ENCODE measurements at regions not wholly inside any gene's neighbourhood (a gene's known extent, or its start where the extent isn't known, plus 50 kb on each side); places are given as distances from the start of the nearest gene placed in this dataset.

- Histone ChIP-seq H3K9ac (ENCODE audit: control insufficient read depth, insufficient read depth, low read length) (no peak overlapping the region), H3K4me3 (no peak overlapping the region), H3K4me1 (ENCODE audit: control insufficient read depth, insufficient read depth, low read length) (peaks cover 21% of the 10 kb centered on the region), H3K27me3 (replicated peaks in 1 of 2; ENCODE audit: control insufficient read depth in 2 of 2, insufficient read depth in 2 of 2, low read length in 1 of 2) (no peaks in the 10 kb centered on the region; a peak in 1 of 4 replicates), H3K36me3 (ENCODE audit: control insufficient read depth in 2 of 2, insufficient read depth in 2 of 2, low read length in 1 of 2) (no peaks in the 10 kb centered on the region), H4K20me1 (ENCODE audit: control insufficient read depth, insufficient read depth) (no peaks in the 10 kb centered on the region), H3K79me2 (ENCODE audit: control insufficient read depth, insufficient read depth, low read length) (no peaks in the 10 kb centered on the region), H3K4me2 (ENCODE audit: control insufficient read depth, insufficient read depth) (peak overlapping the region; percentile 43), H2AFZ (ENCODE audit: control insufficient read depth, low read depth, low read length) (no peak overlapping the region), H3K9me3 (replicated peaks; ENCODE audit: control insufficient read depth, insufficient read depth, low read length) (no peaks in the 10 kb centered on the region; the same call in 2 of the 3 replicates), H3K27ac (ENCODE audit: control insufficient read depth, insufficient read depth) (no peak overlapping the region)
- peak; percentile 79 for DNase-seq (ENCODE audit: low read depth, low spot score)
- intact Hi-C loops (cut with micrococcal nuclease; ENCODE audit: unreplicated experiment), result loop anchor here (2.0 to 5.0 kb wide), 6 partner anchors 48 to 294 kb away; no protein-coding TSS in a partner anchor
- RAD21 ChIA-PET (ENCODE audit: unreplicated experiment), result interaction anchor here (0.6 to 4.5 kb wide), 39 partner anchors 9 to 292 kb away, joined by 3 to 124 read pairs (median 6); no protein-coding TSS in a partner anchor
- in situ Hi-C loops (cut with MboI), result no loop called here
- CTCF ChIA-PET, result interaction anchor here (0.8 to 2.3 kb wide), 17 partner anchors 9 to 177 kb away, joined by 3 to 13 read pairs (median 4); no protein-coding TSS in a partner anchor
- ATAC-seq, result peak; percentile 93
- peak; percentile 95 for FAIRE-seq
- POLR2A ChIA-PET, result interaction anchor here (0.5 to 7.8 kb wide), 18 partner anchors 13 to 221 kb away, joined by 3 to 56 read pairs (median 6); partner anchors contain the start of gene DARS1
- SMC1A ChIA-PET (ENCODE audit: uncharacterized antibody, unreplicated experiment), result interaction anchor here (0.6 to 10.8 kb wide), 36 partner anchors 10 to 293 kb away, joined by 3 to 202 read pairs (median 8); no protein-coding TSS in a partner anchor
- 2% methylated on average over 7 of the region's 7 CpGs for WGBS (ENCODE audit: insufficient coverage, insufficient replicate concordance, low lambda C conversion rate, missing lambda C conversion rate)
- no TSS peak for BruUV-seq (replicated peaks)
- TF ChIP-seq TCF3 (IDR thresholded peaks at IDR 0.05; ENCODE audit: borderline replicate concordance, insufficient read depth, low read depth, low read length) (peak; percentile 99), SMARCA5 (IDR thresholded peaks at IDR 0.05) (no peak; the same call in 1 of the 2 replicates), PAX8 (IDR thresholded peaks at IDR 0.05) (peak; percentile 76; the same call in 1 of the 2 replicates), NR2C2 (IDR thresholded peaks at IDR 0.05; ENCODE audit: borderline replicate concordance, control insufficient read depth, insufficient read length, low read depth) (no peak), SMAD5 (IDR thresholded peaks at IDR 0.05; ENCODE audit: low read depth) (no peak), EED (IDR thresholded peaks at IDR 0.05; ENCODE audit: low read depth) (peak; percentile 80), E4F1 (IDR thresholded peaks at IDR 0.05; ENCODE audit: borderline replicate concordance, partially characterized antibody) (no peak), ZSCAN29 (IDR thresholded peaks at IDR 0.05) (no peak), RELA (IDR thresholded peaks at IDR 0.05; ENCODE audit: borderline replicate concordance, partially characterized antibody) (no peak), BACH1 (IDR thresholded peaks at IDR 0.05; ENCODE audit: borderline replicate concordance) (peak; percentile 75; the same call in 1 of the 2 replicates), ZBTB33 (IDR thresholded peaks at IDR 0.05) (no peak), HDAC6 (IDR thresholded peaks at IDR 0.05; ENCODE audit: unreplicated experiment) (no peak), ZBTB40 (IDR thresholded peaks at IDR 0.05; ENCODE audit: borderline replicate concordance) (no peak)
Observed at GRCh38 chr2:136206613-136207012, 88.7 kb upstream of the CXCR4 start.

Data from GM12878 (cell line).